D721Med (cell line): ENCODE measurements at regions not wholly inside any gene's neighbourhood (a gene's known extent, or its start where the extent isn't known, plus 50 kb on each side); places are given as distances from the start of the nearest gene placed in this dataset.

Experiments used
- DNase-seq: peaks from one replicate; pipeline ENCODE4 v3.0.0; 2011; ENCODE audit warnings: low spot score; ENCODE audit not compliant: insufficient read length
- FAIRE-seq: peaks from 2 replicates; lab custom pipeline; 2011; peaks lifted over from hg19 to GRCh38; lab: Jason Lieb, UNC
- CTCF ChIP-seq: IDR thresholded peaks from 2 replicates; pipeline ENCODE4 v1.5.1; 2012; ENCODE audit warnings: mild to moderate bottlenecking, control low read depth; ENCODE audit not compliant: insufficient read depth; ENCODE audit errors: missing control alignments

GRCh38 chr15:79522656-79523055 is 90.5 kb downstream of the MINAR1 start:
- no peak for TF ChIP-seq CTCF
- DNase-seq = no peak
- FAIRE-seq = no peak

- FAIRE-seq (no peak), DNase-seq (no peak)
- TF ChIP-seq CTCF = no peak
These were observed 91.1 kb downstream of the MINAR1 start for GRCh38 chr15:79523266-79523665.

- TF ChIP-seq CTCF = no peak
- no peak for FAIRE-seq
These were observed 92.4 kb downstream of the MINAR1 start for GRCh38 chr15:79524531-79524930.

GRCh38 chr15:79526376-79526775 is 94.2 kb downstream of the MINAR1 start:
- no peak for FAIRE-seq
- no peak for TF ChIP-seq CTCF
- DNase-seq = no peak

More at GRCh38 chr15:79524531-79524930, 92.4 kb downstream of the MINAR1 start:
- no peak for DNase-seq

GRCh38 chr15:79527821-79528220 is 95.7 kb downstream of the MINAR1 start:
- FAIRE-seq (no peak), DNase-seq (no peak)
- no peak for TF ChIP-seq CTCF

GRCh38 chr15:79529157-79529785 is 97.1 kb downstream of the MINAR1 start:
- FAIRE-seq (no peak), DNase-seq (no peak)
- TF ChIP-seq CTCF = no peak

GRCh38 chr15:79535536-79535935 is 103.4 kb downstream of the MINAR1 start:
- no peak for TF ChIP-seq CTCF
- DNase-seq (no peak), FAIRE-seq (no peak)
